ENCODE measurements at regions not wholly inside any gene's neighbourhood (a gene's known extent, or its start where the extent isn't known, plus 50 kb on each side); places are given as distances from the start of the nearest gene placed in this dataset.

DNA sequence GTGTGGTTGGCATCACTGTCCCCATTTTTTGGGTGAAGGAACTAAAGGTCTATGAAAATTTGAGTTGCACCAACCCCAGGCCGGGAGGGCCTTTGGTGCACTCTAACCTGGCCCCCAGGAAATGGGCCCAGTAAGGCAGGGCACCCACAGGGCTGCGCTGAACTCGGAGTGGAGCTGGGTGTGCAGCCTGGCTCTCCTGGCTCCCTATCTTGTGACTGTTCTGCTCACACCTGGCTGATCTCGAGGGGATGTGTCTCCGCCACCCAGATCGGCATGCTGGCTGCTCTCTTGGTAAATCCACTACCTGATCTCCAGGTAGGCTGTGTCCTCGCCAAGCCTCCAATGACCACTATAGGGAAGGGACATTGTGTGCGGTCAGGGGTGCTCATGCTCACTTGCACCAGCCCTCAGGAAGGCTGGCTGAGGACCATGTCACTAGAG lies 259.8 kb downstream of the NSG2 start:
- no peak overlapping the region for H3K4me3 ChIP-seq (ENCODE audit: low read depth, low read length)
- TF ChIP-seq POLR2A (IDR thresholded peaks at IDR 0.05; ENCODE audit: extremely low read depth, insufficient read length) = no peak
- TF ChIP-seq MYC (IDR thresholded peaks at IDR 0.05; ENCODE audit: low read depth, low read length) = no peak
- TF ChIP-seq, protein P1, sequence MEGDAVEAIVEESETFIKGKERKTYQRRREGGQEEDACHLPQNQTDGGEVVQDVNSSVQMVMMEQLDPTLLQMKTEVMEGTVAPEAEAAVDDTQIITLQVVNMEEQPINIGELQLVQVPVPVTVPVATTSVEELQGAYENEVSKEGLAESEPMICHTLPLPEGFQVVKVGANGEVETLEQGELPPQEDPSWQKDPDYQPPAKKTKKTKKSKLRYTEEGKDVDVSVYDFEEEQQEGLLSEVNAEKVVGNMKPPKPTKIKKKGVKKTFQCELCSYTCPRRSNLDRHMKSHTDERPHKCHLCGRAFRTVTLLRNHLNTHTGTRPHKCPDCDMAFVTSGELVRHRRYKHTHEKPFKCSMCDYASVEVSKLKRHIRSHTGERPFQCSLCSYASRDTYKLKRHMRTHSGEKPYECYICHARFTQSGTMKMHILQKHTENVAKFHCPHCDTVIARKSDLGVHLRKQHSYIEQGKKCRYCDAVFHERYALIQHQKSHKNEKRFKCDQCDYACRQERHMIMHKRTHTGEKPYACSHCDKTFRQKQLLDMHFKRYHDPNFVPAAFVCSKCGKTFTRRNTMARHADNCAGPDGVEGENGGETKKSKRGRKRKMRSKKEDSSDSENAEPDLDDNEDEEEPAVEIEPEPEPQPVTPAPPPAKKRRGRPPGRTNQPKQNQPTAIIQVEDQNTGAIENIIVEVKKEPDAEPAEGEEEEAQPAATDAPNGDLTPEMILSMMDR (IDR thresholded peaks at IDR 0.05; ENCODE audit: low read depth, low read length) = no peak
- TF ChIP-seq, protein P2, sequence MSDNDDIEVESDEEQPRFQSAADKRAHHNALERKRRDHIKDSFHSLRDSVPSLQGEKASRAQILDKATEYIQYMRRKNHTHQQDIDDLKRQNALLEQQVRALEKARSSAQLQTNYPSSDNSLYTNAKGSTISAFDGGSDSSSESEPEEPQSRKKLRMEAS (IDR thresholded peaks at IDR 0.05; ENCODE audit: low read depth, low read length) = no peak
- DNase-seq (ENCODE audit: low read depth) = no peak

GRCh38 chr5:174306345-174307030 lies 261.0 kb downstream of the NSG2 start:
- TF ChIP-seq, protein P1 (IDR thresholded peaks at IDR 0.05; ENCODE audit: low read depth, low read length) = no peak
- no peak for TF ChIP-seq MYC (IDR thresholded peaks at IDR 0.05; ENCODE audit: low read depth, low read length)
- TF ChIP-seq, protein P2 (IDR thresholded peaks at IDR 0.05; ENCODE audit: low read depth, low read length) = no peak
- TF ChIP-seq POLR2A (IDR thresholded peaks at IDR 0.05; ENCODE audit: extremely low read depth, insufficient read length) = no peak
- H3K4me3 ChIP-seq (ENCODE audit: low read depth, low read length) = no peak overlapping the region
- DNase-seq (ENCODE audit: low read depth) = no peak

- no peak for TF ChIP-seq MYC (IDR thresholded peaks at IDR 0.05; ENCODE audit: low read depth, low read length)
- TF ChIP-seq, protein P2 (IDR thresholded peaks at IDR 0.05; ENCODE audit: low read depth, low read length) = no peak
- no peak for DNase-seq (ENCODE audit: low read depth)
- H3K4me3 ChIP-seq (ENCODE audit: low read depth, low read length) = no peak overlapping the region
Observed at GRCh38 chr5:174307031-174307408, 261.5 kb downstream of the NSG2 start.

DNA sequence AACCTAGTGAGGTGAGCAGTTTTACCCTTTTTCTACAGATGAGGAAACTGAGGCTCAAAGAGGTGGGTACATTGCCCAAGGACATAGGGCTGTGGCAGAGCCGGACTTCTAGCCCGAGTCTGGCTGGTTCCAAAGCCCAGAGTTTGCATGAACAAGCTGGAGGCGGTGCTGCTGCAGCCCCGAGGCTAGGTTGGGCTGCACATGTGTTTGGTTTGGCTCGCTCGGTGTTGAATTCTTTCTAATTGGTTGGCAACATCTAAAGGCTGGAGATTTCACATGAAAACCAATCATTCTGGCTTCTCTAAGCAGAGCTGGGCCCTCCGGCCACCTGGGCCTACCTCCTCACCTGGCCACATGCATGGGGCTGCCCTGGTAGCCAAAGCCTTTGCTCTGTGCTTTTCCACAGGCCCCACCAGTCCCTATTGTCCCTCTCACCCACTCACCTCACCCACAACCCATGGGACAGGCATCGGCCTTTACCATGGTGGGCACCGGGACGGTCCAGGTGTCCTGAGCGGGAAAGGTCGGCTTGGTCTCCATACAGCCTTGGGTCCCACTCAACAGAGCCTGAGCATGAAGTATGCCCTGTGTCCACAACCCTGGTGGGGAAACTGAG lies 262.3 kb downstream of the NSG2 start:
- no peak for DNase-seq (ENCODE audit: low read depth)
- TF ChIP-seq MYC (IDR thresholded peaks at IDR 0.05; ENCODE audit: low read depth, low read length) = no peak
- TF ChIP-seq POLR2A (IDR thresholded peaks at IDR 0.05; ENCODE audit: extremely low read depth, insufficient read length) = no peak
- TF ChIP-seq, protein P1 (IDR thresholded peaks at IDR 0.05; ENCODE audit: low read depth, low read length) = no peak
- TF ChIP-seq, protein P2 (IDR thresholded peaks at IDR 0.05; ENCODE audit: low read depth, low read length) = no peak
- no peak overlapping the region for H3K4me3 ChIP-seq (ENCODE audit: low read depth, low read length)

DNA sequence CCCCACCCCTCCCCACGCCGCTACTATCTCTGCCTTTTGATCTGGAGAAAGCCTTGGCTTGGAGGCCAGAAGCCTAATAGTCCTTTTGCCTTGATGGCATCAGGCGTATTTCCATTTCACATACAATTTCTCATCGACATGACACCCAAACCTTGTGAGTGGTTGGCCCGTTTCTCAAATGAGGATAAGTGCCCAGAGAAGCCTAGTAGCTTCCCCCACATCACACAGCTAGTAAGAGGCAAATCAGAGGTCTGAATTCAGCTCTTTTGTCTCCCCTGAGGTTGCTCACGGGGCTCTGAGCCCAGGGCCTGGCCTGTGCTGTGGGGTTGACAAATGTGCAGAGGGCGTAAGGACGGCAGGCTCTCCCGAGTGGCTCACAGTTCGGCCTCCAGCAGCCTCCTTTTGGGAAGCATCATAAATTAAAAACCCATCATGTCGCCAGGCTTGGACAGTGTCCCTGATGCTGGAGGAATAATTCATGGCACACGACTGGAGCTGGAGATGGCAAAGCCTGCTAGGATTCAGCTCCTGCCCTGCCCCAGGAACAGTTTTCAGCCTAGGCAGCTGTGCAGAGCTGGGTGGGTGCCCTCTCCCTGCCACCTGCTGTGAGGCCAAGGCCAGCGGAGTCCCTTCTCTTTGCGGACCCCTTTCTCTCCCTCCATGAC lies 263.8 kb downstream of the NSG2 start:
- H3K4me3 ChIP-seq (ENCODE audit: low read depth, low read length) = no peak overlapping the region
- no peak for TF ChIP-seq POLR2A (IDR thresholded peaks at IDR 0.05; ENCODE audit: extremely low read depth, insufficient read length)
- TF ChIP-seq, protein P2 (IDR thresholded peaks at IDR 0.05; ENCODE audit: low read depth, low read length) = no peak
- DNase-seq (ENCODE audit: low read depth) = no peak

- no peak for DNase-seq (ENCODE audit: low read depth)
- H3K4me3 ChIP-seq (ENCODE audit: low read depth, low read length) = no peak overlapping the region
- TF ChIP-seq, protein P2 (IDR thresholded peaks at IDR 0.05; ENCODE audit: low read depth, low read length) = no peak
- TF ChIP-seq, protein P1 (IDR thresholded peaks at IDR 0.05; ENCODE audit: low read depth, low read length) = no peak
- TF ChIP-seq POLR2A (IDR thresholded peaks at IDR 0.05; ENCODE audit: extremely low read depth, insufficient read length) = no peak
- no peak for TF ChIP-seq MYC (IDR thresholded peaks at IDR 0.05; ENCODE audit: low read depth, low read length)
Observed at GRCh38 chr5:174310243-174310642, 264.7 kb downstream of the NSG2 start.
